ENCODE measurements at regions not wholly inside any gene's neighbourhood (a gene's known extent, or its start where the extent isn't known, plus 50 kb on each side); places are given as distances from the start of the nearest gene placed in this dataset.
"Not testable (repeated sequence)": the region's sequence is repeated elsewhere in the genome, so short reads cannot be mapped to it uniquely, and the experiment has no call there.

DNA sequence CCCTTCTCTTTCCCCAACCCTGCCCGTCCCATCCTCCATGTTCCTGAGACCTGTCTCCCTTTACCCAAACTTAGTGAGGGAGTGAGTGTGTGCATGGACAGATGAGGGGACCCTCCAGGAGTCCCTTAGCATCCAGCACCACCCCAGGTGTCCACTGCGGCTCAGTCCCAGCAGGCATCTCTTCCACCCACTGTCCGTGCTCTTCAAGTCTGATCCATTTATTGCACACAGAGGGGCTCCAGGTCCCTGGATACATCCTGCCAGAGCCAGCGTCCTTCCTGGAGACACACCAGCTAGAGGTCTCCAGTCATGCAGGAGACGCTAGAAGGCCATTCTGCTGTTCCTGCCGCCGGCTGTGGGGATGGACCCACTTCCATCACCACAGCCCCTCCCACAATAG, 239.2 kb downstream of the ADGRD1 start:
- DNase-seq, result no peak

DNA sequence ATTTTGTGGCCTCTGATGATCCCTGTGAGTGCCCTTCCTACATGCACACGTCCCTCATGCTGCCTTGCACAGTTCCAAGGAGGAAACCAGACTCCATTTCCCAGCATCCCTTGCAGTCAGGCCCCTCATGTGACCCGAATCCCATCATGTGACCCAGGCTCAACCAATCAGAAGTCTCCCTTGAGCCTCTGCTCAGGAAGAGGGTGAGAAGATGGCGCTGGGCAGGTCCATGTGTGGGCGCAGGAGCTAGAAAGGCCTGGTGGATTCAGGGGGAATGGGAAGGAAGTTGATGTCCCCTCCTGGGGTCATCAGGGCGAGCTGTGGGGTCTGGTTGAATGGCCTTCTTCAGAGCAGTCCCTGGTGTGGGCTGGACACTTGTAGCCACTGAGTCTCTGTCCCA, 240.5 kb downstream of the ADGRD1 start:
- DNase-seq, result no peak

- no peak for DNase-seq
These were observed 242.1 kb downstream of the ADGRD1 start for GRCh38 chr12:131195796-131196195.

DNA sequence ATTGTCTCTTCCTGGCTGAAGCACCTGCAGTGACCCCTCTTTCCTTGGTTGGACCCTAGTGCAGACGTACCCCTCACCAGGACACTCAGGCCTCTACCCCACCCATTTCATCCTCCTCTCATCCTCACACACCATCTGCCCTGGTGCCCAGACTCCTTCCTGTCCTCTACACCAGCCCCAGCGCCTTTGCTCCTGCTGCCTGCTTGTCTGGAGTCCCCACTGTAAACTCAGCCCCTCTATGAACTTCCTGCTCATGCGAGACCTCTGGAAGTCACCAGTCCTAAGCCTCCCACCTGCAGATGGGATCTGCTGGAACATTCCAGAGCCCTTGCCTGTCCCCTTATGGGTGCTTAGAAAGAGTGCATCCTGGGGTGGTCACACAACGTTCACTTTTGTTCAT, 242.5 kb downstream of the ADGRD1 start:
- DNase-seq, result no peak

DNA sequence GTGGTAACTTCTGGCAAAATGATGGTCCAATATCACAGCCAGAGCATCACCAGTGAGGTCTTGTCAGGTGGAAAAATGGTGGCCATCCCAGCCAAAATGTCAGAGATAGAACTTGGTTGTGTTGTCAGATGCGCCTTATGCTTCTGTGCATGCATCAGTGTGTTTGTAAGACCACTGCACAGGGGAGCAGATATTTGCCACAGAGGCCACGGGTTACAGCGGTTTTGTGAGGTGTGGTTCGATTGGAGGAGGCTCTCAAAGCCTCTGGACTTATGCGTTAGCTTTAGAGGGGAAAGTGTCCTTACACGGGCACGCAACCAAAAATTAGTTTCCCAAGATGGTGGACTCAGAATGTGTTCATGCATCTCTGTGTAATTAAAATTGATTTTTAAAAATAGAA, 243.8 kb downstream of the ADGRD1 start:
- no peak for DNase-seq

GRCh38 chr12:131199221-131199620, 245.5 kb downstream of the ADGRD1 start:
- DNase-seq, result no peak

- not testable (repeated sequence) for DNase-seq
These were observed 248.2 kb downstream of the ADGRD1 start for GRCh38 chr12:131201912-131202311.

- DNase-seq, result no peak
These were observed 249.1 kb downstream of the ADGRD1 start for GRCh38 chr12:131202592-131203378.

DNA sequence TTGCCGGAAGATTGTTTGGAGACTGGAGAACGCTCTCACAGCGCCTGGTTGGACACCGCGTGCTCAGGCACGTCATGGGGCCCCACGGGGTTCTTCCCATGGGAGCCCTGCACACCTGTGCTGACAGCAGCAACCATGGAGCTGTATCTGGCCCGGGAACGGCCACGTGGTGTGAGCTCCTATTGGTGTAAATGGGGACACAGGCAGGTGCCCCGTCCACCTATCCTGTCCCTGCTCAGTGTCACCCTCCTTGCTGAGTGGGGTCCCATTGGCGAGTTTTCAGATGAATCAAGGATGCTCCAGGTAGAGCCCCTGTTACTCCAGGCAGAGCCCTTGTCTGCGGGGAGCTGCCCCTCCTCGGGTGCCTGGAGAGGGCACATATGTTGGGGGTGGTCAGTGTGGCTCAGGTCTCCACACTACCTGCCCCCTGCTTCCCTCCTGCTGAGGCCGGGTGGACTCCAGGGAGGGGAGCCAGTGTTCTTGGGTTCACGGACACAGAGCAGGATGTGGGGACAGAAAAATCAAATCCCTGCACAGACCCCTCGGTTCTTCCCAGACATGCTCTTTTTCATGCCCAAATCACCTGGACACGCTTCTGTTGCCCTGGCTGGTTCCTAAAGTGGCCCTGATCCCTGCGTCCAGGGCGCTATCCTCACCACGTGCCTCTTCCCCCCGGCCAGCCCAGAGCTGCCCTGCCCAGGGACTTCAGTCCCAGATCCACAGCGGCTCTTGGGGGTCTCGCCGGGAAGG, 250.1 kb downstream of the ADGRD1 start:
- no peak for DNase-seq

GRCh38 chr12:131204416-131205274, 250.9 kb downstream of the ADGRD1 start:
- DNase-seq, result no peak

GRCh38 chr12:131205275-131205933, 251.7 kb downstream of the ADGRD1 start:
- DNase-seq, result not testable (repeated sequence)

DNA sequence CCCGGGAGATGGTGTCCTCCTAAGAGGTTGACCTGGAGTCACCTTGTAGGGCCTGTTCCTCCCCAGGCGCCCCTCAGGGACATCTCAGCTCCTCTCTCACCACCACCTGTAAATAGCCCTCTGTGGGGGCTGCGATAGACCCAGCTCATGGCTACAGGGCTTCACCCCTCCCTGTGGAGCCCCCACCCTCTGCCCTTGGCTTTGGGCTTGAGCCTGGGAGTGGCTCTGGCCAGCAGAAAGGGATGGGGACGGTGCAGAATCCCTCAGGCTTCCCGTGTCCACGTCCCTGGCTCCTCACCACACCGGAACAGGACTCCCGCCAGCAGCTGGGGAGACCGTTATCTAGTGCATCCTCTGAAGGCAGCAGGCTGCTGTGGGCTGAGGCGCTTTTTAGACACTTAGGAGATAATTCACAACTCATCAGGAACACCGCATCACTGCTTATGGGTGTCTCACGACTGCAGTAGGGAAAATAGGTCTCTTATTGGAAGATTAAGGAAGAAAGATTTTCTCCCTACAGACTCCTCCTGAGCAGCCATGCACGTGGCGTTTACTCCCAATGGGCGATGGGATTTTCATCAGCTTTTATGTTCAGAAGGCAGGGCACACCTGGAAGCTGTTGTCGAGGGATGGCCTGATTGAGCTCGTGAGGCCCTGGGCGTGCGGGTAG, 253.1 kb downstream of the ADGRD1 start:
- not testable (repeated sequence) for DNase-seq

DNA sequence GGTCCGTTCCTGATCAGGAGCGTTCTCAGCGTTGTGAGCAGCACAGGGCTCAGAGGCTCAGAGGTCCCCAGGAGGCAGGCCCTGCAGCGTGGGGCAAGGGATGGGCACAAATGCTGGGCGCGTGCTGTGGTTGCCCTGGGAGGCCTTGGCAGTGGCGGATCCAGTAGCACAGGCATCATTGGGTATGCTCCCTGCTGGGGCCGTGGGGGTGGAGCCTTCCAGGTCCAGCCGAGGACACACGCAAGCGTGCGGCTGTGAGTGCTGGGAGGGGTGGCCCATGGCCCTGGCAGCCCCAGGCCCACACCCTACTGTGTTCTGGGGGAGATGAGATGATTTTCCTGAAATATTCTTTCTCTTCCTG, 253.6 kb downstream of the ADGRD1 start:
- DNase-seq, result not testable (repeated sequence)

DNA sequence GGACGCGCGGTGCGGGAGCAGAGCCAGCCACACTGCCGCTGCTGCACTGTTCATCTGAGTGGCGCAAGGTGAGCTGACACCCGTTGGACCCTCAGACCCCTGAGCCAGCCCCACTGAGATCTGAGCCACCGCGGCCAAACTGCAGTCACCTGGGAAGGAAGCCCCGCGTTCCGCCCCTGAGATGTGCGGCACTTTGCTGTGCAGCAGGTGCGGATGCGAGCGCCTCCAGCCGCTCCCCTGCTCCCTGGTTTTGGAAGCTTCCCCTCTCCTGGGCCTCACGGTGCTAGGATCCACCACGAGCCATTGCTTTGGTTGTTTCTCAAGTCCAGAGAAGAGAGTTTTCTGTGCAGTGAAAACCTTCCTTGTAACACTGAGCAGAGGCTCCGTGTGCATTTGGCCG, 254.1 kb downstream of the ADGRD1 start:
- not testable (repeated sequence) for DNase-seq

DNA sequence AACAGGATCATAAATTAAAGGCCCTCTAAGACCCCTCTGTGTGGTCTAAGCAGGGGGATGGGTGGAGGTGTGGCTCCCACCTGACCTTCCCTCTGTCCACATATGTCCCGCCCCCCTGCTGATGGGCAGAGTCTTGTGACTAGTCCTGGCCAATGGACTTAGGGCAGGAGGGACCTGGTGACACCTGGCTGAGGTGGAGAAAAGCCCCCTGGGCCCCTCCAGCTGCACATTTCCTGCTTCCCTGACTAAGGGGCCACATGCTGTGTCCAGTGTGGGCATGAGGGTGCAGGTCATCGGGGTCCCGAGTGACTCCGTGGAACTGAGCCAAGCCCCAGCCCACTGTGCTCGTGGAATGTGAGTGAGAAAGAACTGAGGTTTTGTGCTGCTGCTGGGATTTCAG, 254.7 kb downstream of the ADGRD1 start:
- DNase-seq, result no peak

GRCh38 chr12:131209082-131210070, 255.7 kb downstream of the ADGRD1 start:
- DNase-seq, result no peak

DNA sequence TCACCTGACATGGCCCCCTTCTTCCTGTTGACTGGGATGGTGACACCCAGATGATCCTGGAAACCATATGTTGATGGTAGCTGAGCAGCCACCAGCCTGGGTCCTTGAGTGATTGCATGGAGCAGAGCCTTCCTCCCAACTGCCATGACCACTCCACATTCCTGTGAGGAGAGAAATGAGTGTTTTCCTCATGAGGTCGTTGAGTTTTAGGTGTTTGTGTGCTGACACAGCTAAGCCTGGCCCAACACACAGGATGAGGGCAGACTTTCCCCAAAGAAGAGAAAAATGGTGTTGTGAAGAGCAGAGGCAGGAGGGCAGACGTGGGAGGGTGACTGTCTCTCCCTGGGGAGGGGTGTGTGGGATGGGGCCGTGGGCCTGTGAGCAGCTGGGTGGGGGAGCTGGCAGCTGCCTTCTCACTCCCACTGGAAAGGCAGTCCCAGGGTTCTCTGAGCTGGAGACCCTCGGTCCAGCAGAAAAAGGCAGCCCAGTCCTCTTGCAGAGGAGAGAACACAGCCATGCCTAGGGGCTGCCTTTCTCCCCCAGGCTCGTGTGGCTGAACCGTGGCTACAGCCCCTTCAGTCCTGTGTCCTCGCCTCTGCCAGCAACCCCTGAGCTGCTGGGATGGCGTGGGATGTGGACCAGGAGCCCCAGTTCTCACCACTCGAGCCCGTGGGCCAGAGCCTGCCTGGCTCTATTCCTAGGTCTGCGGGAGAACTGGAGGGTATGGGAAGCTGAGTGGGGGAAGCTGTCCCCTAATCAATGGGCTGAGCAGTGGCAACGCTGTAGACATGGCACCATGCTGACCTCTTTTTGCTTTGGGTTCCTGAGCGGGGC, 257.0 kb downstream of the ADGRD1 start:
- DNase-seq, result no peak

DNA sequence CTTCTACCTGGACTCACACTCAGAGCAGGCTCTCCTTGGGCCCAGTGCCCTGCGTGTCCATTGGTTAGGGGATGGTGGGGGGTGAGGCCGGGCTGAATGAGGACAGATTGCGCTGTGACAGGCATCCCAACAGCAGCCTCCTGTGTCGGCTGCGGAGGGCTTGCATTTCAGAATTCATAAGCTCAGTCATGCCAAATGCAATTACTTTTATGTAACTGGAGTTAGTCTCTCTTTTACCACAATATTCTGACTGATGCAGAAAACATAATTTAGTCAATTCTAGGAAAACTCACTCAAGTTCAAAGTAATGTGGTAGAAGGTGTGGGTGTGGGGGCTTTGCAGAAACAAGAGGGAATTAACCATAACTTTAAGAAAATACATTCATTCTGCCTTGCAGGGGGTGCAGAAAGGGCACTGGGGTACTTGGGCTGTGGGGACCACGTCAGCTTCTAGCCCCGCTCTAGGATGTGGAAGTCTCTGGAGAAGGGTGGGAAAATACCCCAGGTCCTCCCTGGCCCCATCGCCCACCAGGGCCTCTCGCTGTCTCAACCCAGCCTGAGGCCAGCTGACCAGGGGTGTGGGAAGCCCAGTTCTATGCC, 257.7 kb downstream of the ADGRD1 start:
- no peak for DNase-seq

DNA sequence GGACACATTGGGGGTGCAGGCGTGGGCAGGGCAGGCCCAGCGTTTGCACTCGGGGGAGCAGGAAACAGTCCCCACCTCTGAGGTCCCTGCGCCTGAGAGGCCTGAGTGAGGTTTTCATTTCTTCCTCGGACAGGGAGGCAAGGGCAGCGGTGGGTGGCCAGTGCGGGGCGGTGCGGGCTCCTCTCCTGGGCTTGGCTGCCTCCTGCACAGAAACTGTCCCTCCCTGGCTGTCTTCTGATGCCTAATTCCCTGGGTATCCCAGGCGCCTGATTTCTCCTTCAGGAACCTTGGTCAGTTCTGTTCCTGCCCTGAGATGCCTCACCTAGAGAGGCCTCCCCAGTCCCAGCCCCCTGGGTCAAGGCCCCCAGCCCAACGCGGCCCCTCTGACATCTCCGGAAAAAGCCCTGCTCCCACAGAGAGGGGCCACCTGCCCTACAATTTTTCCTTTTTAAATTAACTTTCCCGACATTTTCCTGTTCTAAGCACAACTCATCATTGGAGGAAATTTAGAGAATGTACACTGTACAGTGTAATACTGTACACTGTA, 260.3 kb downstream of the ADGRD1 start:
- no peak for DNase-seq

Measured in left hindlimb (tissue), 1 donor.